DOHH2 (cell line): ENCODE measurements at regions not wholly inside any gene's neighbourhood (a gene's known extent, or its start where the extent isn't known, plus 50 kb on each side); places are given as distances from the start of the nearest gene placed in this dataset.

Source experiments
- H3F3A ChIP-seq: fragments of 200-600 bp; sonication (generic), shearing (Covaris generic); 2 replicates; pipeline ENCODE4 v1.6.0; 2016; ENCODE audit warnings: antibody characterized with exemption, mild to moderate bottlenecking; ENCODE audit not compliant: control insufficient read depth, insufficient read depth
- H3K27ac ChIP-seq: fragments of 200-600 bp; sonication (generic); 2 replicates; pipeline ENCODE4 v1.5.1; 2014; ENCODE audit warnings: low read depth, mild to moderate bottlenecking, low read length, moderate library complexity
- H3K27me3 ChIP-seq: fragments of 200-600 bp; sonication (generic); 2 replicates; pipeline ENCODE4 v1.6.1; 2014; ENCODE audit warnings: mild to moderate bottlenecking, low read length, mixed read lengths; ENCODE audit not compliant: control insufficient read depth
- H3K36me3 ChIP-seq: fragments of 200-600 bp; sonication (generic); 2 replicates; pipeline ENCODE4 v1.6.1; 2014; ENCODE audit warnings: mild to moderate bottlenecking, low read length, moderate library complexity, mixed read lengths; ENCODE audit not compliant: control insufficient read depth
- H3K4me1 ChIP-seq: fragments of 200-600 bp; sonication (generic); 2 replicates; pipeline ENCODE4 v1.6.1; 2014; ENCODE audit warnings: mild to moderate bottlenecking, low read length, mixed read lengths; ENCODE audit not compliant: control insufficient read depth
- H3K4me2 ChIP-seq: fragments of 200-600 bp; sonication (generic); 2 replicates; pipeline ENCODE4 v1.6.0; 2014; ENCODE audit warnings: mild to moderate bottlenecking, low read length, moderate library complexity
- H3K4me3 ChIP-seq: fragments of 200-600 bp; sonication (generic); 2 replicates; pipeline ENCODE4 v1.5.1; 2014; ENCODE audit warnings: mild to moderate bottlenecking, low read length, mixed read lengths
- H3K79me2 ChIP-seq: fragments of 200-600 bp; sonication (generic); 2 replicates; pipeline ENCODE4 v1.6.1; 2014; ENCODE audit warnings: mild to moderate bottlenecking, low read length, mixed read lengths; ENCODE audit not compliant: control insufficient read depth
- H3K9me2 ChIP-seq: fragments of 200-600 bp; sonication (generic); replicated peaks from 2 replicates; pipeline ENCODE4 v1.6.1; 2014; ENCODE audit warnings: mild to moderate bottlenecking, low read length, mixed read lengths; ENCODE audit not compliant: control insufficient read depth
- H3K9me3 ChIP-seq: fragments of 200-600 bp; sonication (generic); 2 replicates; pipeline ENCODE4 v1.6.1; 2014; ENCODE audit warnings: antibody characterized with exemption, low read length, mixed read lengths; ENCODE audit not compliant: control insufficient read depth, insufficient read depth
- H4K20me1 ChIP-seq: fragments of 200-600 bp; sonication (generic); 2 replicates; pipeline ENCODE4 v1.6.0; 2014; ENCODE audit warnings: low read depth, mild to moderate bottlenecking, antibody characterized with exemption, low read length, moderate library complexity; ENCODE audit not compliant: control insufficient read depth, insufficient read depth
- CTCF ChIP-seq: fragments of 200-600 bp; sonication (generic); IDR thresholded peaks from one replicate; pipeline ENCODE4 v1.5.1; 2014; ENCODE audit warnings: antibody characterized with exemption, mild to moderate bottlenecking, low read depth, low read length; ENCODE audit not compliant: poor library complexity, severe bottlenecking
- EZH2phosphoT487 ChIP-seq: fragments of 200-600 bp; sonication (generic); IDR thresholded peaks from 2 replicates; pipeline ENCODE4 v1.6.1; 2017; ENCODE audit warnings: borderline replicate concordance, mild to moderate bottlenecking, antibody characterized with exemption, low read length, moderate library complexity, mixed read lengths

GRCh38 chr3:127427666-127428065 lies 139.8 kb upstream of the PRR20G start:
- Histone ChIP-seq H3K9me3 (no peaks in the 10 kb centered on the region), H3K27ac (no peak overlapping the region), H3K36me3 (no peaks in the 10 kb centered on the region), H3K4me1 (no peaks in the 10 kb centered on the region), H3K4me3 (no peak overlapping the region), H3K79me2 (no peaks in the 10 kb centered on the region), H3K9me2 (no peaks in the 10 kb centered on the region), H3K27me3 (peaks cover 11% of the 10 kb centered on the region; the same call in 1 of the 2 replicates), H3K4me2 (no peak overlapping the region), H3F3A (no peaks in the 10 kb centered on the region), H4K20me1 (no peaks in the 10 kb centered on the region)
- no peak for TF ChIP-seq CTCF

- Histone ChIP-seq H3K9me3 (no peaks in the 10 kb centered on the region), H3K79me2 (no peaks in the 10 kb centered on the region), H3F3A (no peaks in the 10 kb centered on the region), H3K4me2 (no peak overlapping the region), H3K27me3 (peaks cover 11% of the 10 kb centered on the region; the same call in 1 of the 2 replicates), H3K27ac (no peak overlapping the region), H3K4me1 (no peaks in the 10 kb centered on the region), H3K9me2 (no peaks in the 10 kb centered on the region), H4K20me1 (no peaks in the 10 kb centered on the region), H3K4me3 (no peak overlapping the region), H3K36me3 (no peaks in the 10 kb centered on the region)
- TF ChIP-seq EZH2phosphoT487: no peak
- no peak for TF ChIP-seq CTCF
These were observed 139.3 kb upstream of the PRR20G start for GRCh38 chr3:127427156-127427555.

GRCh38 chr3:127426444-127427153 lies 138.8 kb upstream of the PRR20G start:
- H3K4me2 ChIP-seq: no peak overlapping the region
- H3K4me3 ChIP-seq: no peak overlapping the region
- no peaks in the 10 kb centered on the region for H4K20me1 ChIP-seq
- H3K4me1 ChIP-seq: no peaks in the 10 kb centered on the region
- no peaks in the 10 kb centered on the region for H3F3A ChIP-seq
- no peaks in the 10 kb centered on the region for H3K9me2 ChIP-seq
- TF ChIP-seq CTCF: no peak
- TF ChIP-seq EZH2phosphoT487: no peak
- no peaks in the 10 kb centered on the region for H3K79me2 ChIP-seq
- H3K9me3 ChIP-seq: no peaks in the 10 kb centered on the region
- peaks cover 11% of the 10 kb centered on the region; the same call in 1 of the 2 replicates for H3K27me3 ChIP-seq
- H3K27ac ChIP-seq: no peak overlapping the region
- no peaks in the 10 kb centered on the region for H3K36me3 ChIP-seq
